Dedifferentiated amniotic fluid mesenchymal stem cell (primary cell): ENCODE measurements at regions not wholly inside any gene's neighbourhood (a gene's known extent, or its start where the extent isn't known, plus 50 kb on each side); places are given as distances from the start of the nearest gene placed in this dataset.
"Not testable (repeated sequence)": the region's sequence is repeated elsewhere in the genome, so short reads cannot be mapped to it uniquely, and the experiment has no call there.

Experiments
- DNase-seq: peaks from one replicate; pipeline ENCODE4 v3.0.0-alpha.2; 2016; ENCODE audit errors: extremely low spot score

GRCh38 chr20:51305316-51306052 lies 237.0 kb downstream of the NFATC2 start:
- no peak for DNase-seq

GRCh38 chr20:51303731-51304670 lies 238.5 kb downstream of the NFATC2 start:
- no peak for DNase-seq

DNA sequence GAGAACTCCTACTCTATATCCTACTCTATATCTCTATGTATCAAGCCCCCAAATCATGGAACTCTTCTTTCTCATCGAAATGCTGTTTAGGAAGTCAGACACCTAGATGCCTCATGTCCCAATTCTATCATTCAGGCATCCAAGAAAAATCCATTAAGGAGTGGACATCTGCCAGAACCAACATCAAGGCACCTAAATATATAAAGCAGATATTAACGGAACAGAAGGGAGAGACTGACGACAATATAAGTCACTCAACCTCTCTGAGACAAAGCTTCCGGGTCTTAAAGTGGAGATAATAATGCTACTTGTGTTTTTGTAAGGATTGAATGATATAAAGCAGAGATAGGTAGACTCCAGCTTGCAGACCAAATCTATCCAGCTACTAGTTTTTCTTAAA lies 241.5 kb downstream of the NFATC2 start:
- no peak for DNase-seq

- DNase-seq, result no peak
These were observed 242.4 kb downstream of the NFATC2 start for GRCh38 chr20:51300104-51300503.

- no peak for DNase-seq
These were observed 243.1 kb downstream of the NFATC2 start for GRCh38 chr20:51299413-51299812.

DNA sequence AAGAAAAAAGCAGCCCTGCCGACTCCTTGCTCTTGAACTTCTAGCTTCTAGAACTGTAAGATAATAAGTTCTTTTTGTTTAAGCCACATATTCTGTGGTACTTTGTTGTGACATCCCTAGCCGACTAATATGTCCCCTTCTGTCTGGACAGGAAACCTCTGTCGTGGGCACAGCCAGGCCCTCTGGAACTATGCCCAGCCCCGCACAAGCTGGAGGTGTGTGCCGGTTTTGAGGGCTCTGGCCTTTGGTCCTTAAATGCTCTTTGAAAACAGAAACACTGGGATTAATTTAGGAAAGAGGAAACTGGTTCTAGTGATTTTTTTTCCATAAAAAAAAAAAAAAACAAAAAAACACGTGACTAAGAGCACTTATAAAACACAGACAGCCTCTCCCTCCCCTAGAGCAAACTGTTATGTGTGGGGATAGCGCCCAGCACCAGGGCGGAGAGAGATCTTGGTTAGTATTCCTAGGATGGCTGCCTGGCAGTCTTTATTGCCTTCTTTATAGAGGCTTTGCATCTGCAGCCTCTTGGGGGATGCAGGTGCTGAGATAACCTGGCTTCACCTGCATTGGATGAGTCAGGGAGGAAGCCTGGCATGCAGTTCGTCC lies 244.3 kb downstream of the NFATC2 start:
- no peak for DNase-seq

DNA sequence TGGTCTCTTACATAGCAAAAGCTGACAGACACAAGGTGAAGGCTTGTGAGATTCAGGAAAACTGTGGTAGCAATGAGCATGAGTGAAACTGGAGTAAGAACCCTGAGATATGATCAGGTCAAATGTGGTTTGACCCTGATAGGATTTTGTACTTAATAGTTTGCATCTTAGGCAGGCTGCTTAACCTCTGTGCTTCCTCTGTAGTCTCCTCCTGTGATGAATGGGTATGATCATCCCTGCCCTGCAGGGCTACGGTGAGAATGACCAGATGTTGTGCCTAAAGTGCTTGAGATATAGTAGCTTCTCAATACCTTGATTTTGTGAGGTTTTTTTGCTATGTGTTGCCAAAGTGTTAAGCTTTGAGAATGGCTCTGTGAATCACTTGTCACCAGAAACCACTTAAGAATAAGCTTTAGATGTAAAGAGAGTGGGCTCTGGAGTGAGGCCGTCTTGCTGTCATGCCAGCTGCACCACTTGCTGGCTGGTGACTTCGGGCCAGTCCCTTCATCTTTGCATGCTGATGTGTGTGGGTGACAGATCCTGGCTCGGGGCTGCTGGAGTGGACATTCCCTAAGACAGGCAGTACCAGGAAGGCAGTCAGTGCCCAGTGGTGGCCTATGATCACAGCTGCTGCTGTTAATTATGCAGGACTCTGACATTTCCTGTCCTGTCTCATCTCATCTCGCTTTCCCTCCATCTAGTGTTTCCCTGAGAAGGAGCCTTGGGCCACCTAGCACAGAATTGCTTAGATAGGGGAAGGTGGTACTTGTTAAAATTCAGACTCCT lies 254.7 kb downstream of the NFATC2 start:
- no peak for DNase-seq

GRCh38 chr20:51286758-51287157 lies 255.8 kb downstream of the NFATC2 start:
- DNase-seq, result no peak

GRCh38 chr20:51285684-51286083 lies 256.8 kb downstream of the NFATC2 start:
- no peak for DNase-seq

GRCh38 chr20:51284871-51285270 lies 257.6 kb downstream of the NFATC2 start:
- no peak for DNase-seq

DNA sequence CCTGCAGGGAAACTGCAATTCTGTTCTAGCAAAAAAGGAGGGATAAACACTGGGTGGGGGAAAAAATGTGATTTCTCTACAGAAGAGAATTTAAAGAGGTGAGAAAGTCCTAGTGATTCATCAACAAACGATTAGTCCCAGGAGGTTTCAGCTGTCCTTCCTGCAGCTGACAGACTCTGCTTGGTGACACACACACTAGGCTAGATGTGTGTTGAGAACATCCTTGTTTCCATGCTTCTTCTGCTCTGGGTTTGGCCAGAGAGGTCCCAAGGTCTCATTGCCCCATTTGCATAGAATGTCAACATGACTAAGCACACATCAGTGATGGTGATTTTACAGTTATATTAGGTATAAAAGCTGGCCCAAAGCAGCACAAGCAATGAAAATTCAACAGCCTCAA lies 258.3 kb downstream of the NFATC2 start:
- no peak for DNase-seq

GRCh38 chr20:51281521-51281920 lies 258.6 kb upstream of the KCNG1 start:
- no peak for DNase-seq

DNA sequence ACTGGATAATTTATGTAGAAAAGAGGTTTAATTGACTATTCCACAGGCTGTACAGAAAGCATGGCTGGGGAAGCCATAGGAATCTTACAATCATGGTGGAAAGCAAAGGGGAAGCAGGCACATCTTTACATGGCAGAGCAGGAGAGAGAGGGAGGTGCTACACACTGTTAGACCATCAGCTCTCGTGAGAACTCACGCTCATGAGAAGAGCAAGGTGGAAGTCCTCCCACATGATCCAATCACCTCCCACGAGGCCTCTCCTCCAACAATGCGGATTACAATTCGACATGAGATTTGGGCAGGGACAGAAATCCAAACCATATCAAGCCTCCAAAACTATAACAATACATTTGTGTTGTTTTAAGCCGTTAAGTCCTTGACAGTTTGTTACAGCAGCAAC lies 257.1 kb upstream of the KCNG1 start:
- no peak for DNase-seq

- DNase-seq, result no peak
These were observed 255.1 kb upstream of the KCNG1 start for GRCh38 chr20:51277961-51278360.

GRCh38 chr20:51276296-51276695 lies 253.4 kb upstream of the KCNG1 start:
- no peak for DNase-seq

DNA sequence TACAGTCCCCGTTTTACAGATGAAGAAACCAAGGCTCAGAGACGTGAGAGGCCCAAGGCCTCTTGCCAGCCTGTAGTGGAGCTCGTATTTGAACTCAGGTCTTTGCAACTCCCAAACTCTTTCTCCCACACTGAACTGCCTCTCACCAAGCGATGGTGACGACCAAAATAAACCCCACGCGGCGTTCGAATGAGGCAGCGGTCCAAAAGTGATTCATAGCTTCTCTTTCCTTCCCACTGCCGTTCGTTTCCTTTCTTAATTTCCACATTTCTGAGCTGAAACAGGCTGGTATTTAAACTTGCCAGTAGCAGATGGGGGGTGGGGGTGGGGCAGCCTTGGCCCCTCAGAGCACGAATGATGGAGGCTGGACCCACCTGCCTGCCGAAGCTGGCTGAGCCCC lies 252.9 kb upstream of the KCNG1 start:
- DNase-seq, result no peak

- DNase-seq, result no peak
These were observed 252.3 kb upstream of the KCNG1 start for GRCh38 chr20:51275181-51275580.

DNA sequence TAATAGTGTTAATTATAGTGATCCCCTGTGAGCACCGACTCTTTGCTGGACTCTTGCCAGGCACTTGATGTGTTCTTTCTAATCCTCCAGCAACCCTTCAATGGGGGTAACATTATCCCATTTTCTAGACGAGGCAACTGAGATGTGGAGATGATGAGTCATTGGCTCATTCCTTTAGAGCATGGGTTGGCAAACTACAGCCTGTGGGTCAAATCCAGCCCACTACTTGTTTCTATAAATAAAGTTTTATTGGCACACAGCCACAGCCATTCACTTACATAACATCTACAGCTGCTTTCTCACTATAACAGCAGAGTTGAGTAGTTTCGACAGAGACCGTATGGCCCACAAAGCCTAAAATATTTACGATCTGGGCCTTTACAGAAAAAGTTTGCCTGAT lies 249.5 kb upstream of the KCNG1 start:
- no peak for DNase-seq

- DNase-seq, result no peak
These were observed 249.0 kb upstream of the KCNG1 start for GRCh38 chr20:51271931-51272330.

GRCh38 chr20:51271289-51271688 lies 248.4 kb upstream of the KCNG1 start:
- DNase-seq, result not testable (repeated sequence)

- DNase-seq, result no peak
These were observed 246.8 kb upstream of the KCNG1 start for GRCh38 chr20:51269671-51270070.

GRCh38 chr20:51267679-51268078 lies 244.8 kb upstream of the KCNG1 start:
- DNase-seq, result no peak
